BLaER1 treated with 17β-estradiol and CSF1 and Interleukin-3, amounts not matched to agents 10 nM and 100 nM (cell line): ENCODE measurements at regions not wholly inside any gene's neighbourhood (a gene's known extent, or its start where the extent isn't known, plus 50 kb on each side); places are given as distances from the start of the nearest gene placed in this dataset.

Source experiments
- H3K27ac ChIP-seq, 11 experiments: shearing (Covaris generic); formaldehyde crosslinking; 2 replicates each; pipeline ENCODE4 v1.8.1; 2022
- H3K27me3 ChIP-seq, 11 experiments: shearing (Covaris generic); formaldehyde crosslinking; 2 replicates each; pipeline ENCODE4 v1.8.1; 2022
- H3K36me3 ChIP-seq, 11 experiments: shearing (Covaris generic); formaldehyde crosslinking; 2 replicates each; pipeline ENCODE4 v1.8.1; 2022
- H3K4me1 ChIP-seq, 10 experiments: shearing (Covaris generic); formaldehyde crosslinking; 2 replicates each; pipeline ENCODE4 v1.8.1; 2022
- H3K4me2 ChIP-seq, 11 experiments: shearing (Covaris generic); formaldehyde crosslinking; 2 replicates each; pipeline ENCODE4 v1.8.1; 2022
- H3K4me3 ChIP-seq, 10 experiments: shearing (Covaris generic); formaldehyde crosslinking; 2 replicates each; pipeline ENCODE4 v1.8.1; 2022
- H3K9ac ChIP-seq, 11 experiments: shearing (Covaris generic); formaldehyde crosslinking; 2 replicates each; pipeline ENCODE4 v1.8.1; 2022
- H3K9me3 ChIP-seq, 11 experiments: shearing (Covaris generic); formaldehyde crosslinking; replicated peaks in 1 of 11; 2 replicates each; pipeline ENCODE4 v1.8.1; 2022
- H4K20me1 ChIP-seq, 11 experiments: shearing (Covaris generic); formaldehyde crosslinking; 2 replicates each; pipeline ENCODE4 v1.8.1; 2022
- Cebpa-rat ChIP-seq, 11 experiments: shearing (Covaris generic); IDR thresholded peaks; 2 replicates each; pipeline ENCODE4 v1.8.1; 2022

DNA sequence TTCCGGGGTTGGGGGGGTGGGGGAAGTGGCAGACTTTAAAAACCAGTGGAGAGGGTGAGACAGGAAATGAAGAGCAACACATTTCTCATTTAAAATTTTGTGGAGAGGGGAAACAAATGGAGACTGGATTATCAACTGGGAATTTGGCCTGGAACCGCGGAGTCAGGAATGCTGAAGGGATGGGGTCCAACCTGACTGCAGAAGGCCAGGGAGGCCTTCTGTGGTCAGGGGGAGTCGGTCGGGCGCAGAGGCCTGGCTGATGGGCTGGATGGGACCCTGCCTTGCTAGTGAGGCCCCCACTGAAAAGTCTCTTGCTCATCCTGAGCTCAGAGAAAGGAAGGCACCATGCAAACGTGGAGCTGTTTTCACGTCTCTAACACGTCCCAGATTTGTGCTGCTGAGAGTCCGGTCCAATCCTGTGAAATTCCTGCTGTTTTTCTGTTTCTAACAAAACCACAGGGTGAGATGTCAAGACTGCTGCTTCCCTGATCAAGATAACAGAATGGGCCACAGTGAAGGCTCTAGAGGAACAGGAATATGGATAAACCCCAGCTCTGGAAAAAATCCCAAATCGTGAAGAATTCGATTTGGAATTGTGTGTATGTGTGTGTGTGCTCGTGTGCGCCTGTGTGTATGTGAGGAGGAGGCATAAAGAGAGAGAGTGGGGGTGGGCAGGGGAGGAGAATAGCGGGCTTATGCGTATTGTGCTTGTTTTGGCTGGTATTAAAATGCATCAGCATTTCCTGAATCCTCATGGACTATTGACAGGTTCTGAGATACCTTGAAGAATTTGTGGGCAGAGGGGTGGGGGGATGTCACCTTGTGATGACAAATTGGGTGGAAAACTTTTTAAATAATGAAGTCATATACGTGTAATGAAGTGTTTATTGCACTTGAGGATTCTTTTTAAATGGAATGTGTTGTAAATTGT, 117.4 kb downstream of the NGF start:
- Histone ChIP-seq H3K4me2 (0 out of 22 replicates have a peak overlapping the region, but pooled peaks of 1 of the 11 experiments have one; percentile 5), H4K20me1 (no peaks in the 10 kb centered on the region), H3K27ac (no peak overlapping the region), H3K9ac (no peak overlapping the region), H3K27me3 (no peaks in the 10 kb centered on the region), H3K4me1 (no peaks in the 10 kb centered on the region; a peak in 1 of 20 replicates), H3K9me3 (no peaks in the 10 kb centered on the region), H3K36me3 (no peaks in the 10 kb centered on the region), H3K4me3 (no peak overlapping the region)
- no peak for TF ChIP-seq Cebpa-rat (IDR thresholded peaks at IDR 0.05)

DNA sequence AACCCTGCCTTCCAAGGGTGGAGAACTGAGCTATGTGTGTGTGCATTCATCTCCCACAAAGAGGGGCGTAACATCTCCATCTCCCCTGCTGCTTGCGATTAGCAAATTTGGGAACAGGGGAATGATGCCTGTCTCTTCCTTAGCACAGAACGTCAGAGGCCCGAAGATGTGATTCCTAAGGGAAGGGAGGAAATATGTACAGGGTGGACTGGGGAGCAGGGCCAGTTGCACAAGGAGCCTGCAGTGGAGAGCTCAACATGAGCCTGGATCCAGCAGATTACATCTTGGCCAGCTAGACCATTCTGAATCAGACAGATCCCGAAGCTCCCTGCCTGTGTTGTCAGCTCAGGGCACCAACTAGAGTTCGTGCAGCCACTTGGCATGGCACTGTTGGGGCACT, 118.1 kb downstream of the NGF start:
- Histone ChIP-seq H3K4me3 (no peak overlapping the region), H3K27ac (no peak overlapping the region), H3K9ac (no peak overlapping the region), H3K4me1 (no peaks in the 10 kb centered on the region; a peak in 1 of 20 replicates), H3K36me3 (no peaks in the 10 kb centered on the region), H3K27me3 (no peaks in the 10 kb centered on the region), H4K20me1 (no peaks in the 10 kb centered on the region), H3K9me3 (no peaks in the 10 kb centered on the region), H3K4me2 (0 out of 22 replicates have a peak overlapping the region, but pooled peaks of 1 of the 11 experiments have one; percentile 5)
- no peak for TF ChIP-seq Cebpa-rat (IDR thresholded peaks at IDR 0.05)

DNA sequence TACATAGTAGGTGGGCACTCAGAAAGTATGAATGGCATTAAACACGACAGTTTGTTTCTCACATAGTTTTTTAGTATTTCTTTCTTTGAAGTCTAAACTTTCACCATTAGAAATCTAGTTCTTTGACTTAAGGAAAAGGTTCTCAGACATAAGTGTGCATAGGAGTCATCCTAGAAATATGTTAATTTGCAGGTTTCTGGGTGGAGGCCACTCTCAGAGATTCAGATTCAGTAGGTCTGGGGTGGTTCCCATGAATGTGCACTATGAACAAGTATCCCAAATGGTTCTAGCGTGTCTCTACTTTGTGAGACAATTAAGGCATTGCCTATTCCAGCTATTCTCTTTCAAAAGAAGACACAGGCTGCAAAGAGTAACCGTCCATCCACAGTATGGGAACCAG, 119.3 kb downstream of the NGF start:
- Histone ChIP-seq H3K27ac (no peak overlapping the region), H3K9ac (no peak overlapping the region), H3K36me3 (no peaks in the 10 kb centered on the region), H3K9me3 (no peaks in the 10 kb centered on the region), H3K4me2 (no peak overlapping the region), H3K4me1 (no peaks in the 10 kb centered on the region; a peak in 1 of 20 replicates), H4K20me1 (no peaks in the 10 kb centered on the region), H3K27me3 (no peaks in the 10 kb centered on the region), H3K4me3 (no peak overlapping the region)
- no peak for TF ChIP-seq Cebpa-rat (IDR thresholded peaks at IDR 0.05)

DNA sequence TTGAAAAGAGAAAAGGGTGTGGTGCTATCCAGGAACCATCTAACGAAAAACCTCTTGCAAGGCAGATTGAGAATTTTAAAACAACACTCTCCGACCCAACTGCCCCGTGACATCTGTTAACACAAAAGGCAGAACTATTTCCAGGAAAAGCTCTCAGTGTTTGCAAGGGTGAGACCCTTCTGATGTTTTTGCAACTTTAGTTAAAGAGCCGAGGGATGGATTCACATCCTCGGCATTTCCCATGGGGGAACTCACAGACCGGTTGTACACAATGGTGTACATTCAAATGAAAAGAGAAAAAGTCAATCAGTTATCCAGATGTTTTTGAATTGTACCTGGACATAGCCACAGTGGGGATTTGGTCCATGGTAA, 120.0 kb downstream of the NGF start:
- Histone ChIP-seq H3K4me3 (no peak overlapping the region), H3K9me3 (no peaks in the 10 kb centered on the region), H4K20me1 (no peaks in the 10 kb centered on the region), H3K4me1 (no peaks in the 10 kb centered on the region; a peak in 1 of 20 replicates), H3K27me3 (no peaks in the 10 kb centered on the region), H3K4me2 (no peak overlapping the region), H3K27ac (no peak overlapping the region), H3K9ac (no peak overlapping the region), H3K36me3 (no peaks in the 10 kb centered on the region)
- no peak for TF ChIP-seq Cebpa-rat (IDR thresholded peaks at IDR 0.05)

- Histone ChIP-seq H3K36me3 (no peaks in the 10 kb centered on the region), H3K4me1 (no peaks in the 10 kb centered on the region; a peak in 1 of 20 replicates), H3K27me3 (no peaks in the 10 kb centered on the region), H3K4me3 (no peak overlapping the region), H4K20me1 (no peaks in the 10 kb centered on the region), H3K27ac (no peak overlapping the region), H3K9ac (no peak overlapping the region), H3K4me2 (no peak overlapping the region), H3K9me3 (no peaks in the 10 kb centered on the region)
- TF ChIP-seq Cebpa-rat (IDR thresholded peaks at IDR 0.05): no peak
Observed at GRCh38 chr1:115217150-115218033, 120.7 kb downstream of the NGF start.

DNA sequence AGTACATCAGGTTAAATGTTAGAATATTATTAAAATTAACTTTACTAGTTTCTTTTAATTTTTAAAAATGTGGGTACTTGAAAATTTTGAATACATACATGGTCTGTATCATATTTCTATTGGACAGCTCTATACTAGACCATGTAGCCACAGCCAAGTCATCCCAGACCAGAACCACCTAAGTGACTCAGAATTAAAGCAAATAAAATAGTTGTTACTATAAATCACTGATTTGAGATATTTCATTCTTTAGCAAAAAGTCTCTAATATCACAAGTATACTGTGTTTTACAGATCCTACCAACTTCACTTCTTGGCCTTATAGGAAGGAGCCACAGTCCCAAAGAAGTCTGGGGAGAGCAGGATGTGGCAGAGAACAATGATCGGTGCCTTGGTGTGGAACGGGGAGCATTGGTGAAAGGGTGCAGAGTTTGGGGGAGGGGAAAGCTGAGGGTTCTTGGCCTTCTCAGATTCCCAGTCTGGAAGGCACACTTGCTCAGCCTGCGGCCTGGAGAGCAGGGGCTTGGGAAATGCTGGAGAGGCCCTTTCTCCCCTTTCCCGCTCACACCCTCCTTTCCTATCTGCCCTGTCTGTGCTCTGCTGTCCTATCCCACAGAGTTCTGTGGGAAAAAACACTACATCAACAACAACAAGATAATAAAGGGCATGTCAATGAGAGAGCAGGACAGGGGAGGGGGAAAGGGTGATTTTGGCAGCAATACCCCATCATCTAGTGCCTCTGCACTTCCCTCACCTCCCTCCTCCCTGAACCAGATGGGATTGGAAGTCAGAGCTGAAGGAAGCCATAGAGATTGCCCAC, 122.1 kb downstream of the NGF start:
- no peaks in the 10 kb centered on the region for H3K36me3 ChIP-seq
- H3K9me3 ChIP-seq: no peaks in the 10 kb centered on the region
- H3K27me3 ChIP-seq: no peaks in the 10 kb centered on the region
- no peaks in the 10 kb centered on the region; a peak in 1 of 20 replicates for H3K4me1 ChIP-seq
- H3K4me2 ChIP-seq: no peak overlapping the region
- no peaks in the 10 kb centered on the region for H4K20me1 ChIP-seq
- H3K9ac ChIP-seq: no peak overlapping the region
- no peak overlapping the region for H3K27ac ChIP-seq
- TF ChIP-seq Cebpa-rat (IDR thresholded peaks at IDR 0.05): no peak
- no peak overlapping the region for H3K4me3 ChIP-seq

- H3K9ac ChIP-seq: no peak overlapping the region
- no peak overlapping the region for H3K4me3 ChIP-seq
- H3K36me3 ChIP-seq: no peaks in the 10 kb centered on the region
- no peaks in the 10 kb centered on the region for H4K20me1 ChIP-seq
- H3K27ac ChIP-seq: no peak overlapping the region
- no peaks in the 10 kb centered on the region for H3K27me3 ChIP-seq
- no peaks in the 10 kb centered on the region; a peak in 1 of 20 replicates for H3K4me1 ChIP-seq
- no peak overlapping the region for H3K4me2 ChIP-seq
- no peak for TF ChIP-seq Cebpa-rat (IDR thresholded peaks at IDR 0.05)
- H3K9me3 ChIP-seq: no peaks in the 10 kb centered on the region
Observed at GRCh38 chr1:115215110-115215509, 122.9 kb downstream of the NGF start.

- Histone ChIP-seq H3K4me2 (no peak overlapping the region), H3K9ac (no peak overlapping the region), H3K4me1 (no peaks in the 10 kb centered on the region), H3K9me3 (no peaks in the 10 kb centered on the region), H3K27ac (no peak overlapping the region), H3K27me3 (no peaks in the 10 kb centered on the region), H3K36me3 (no peaks in the 10 kb centered on the region), H4K20me1 (no peaks in the 10 kb centered on the region), H3K4me3 (no peak overlapping the region)
- TF ChIP-seq Cebpa-rat (IDR thresholded peaks at IDR 0.05): no peak
Observed at GRCh38 chr1:115214098-115214497, 124.0 kb downstream of the NGF start.

GRCh38 chr1:115213130-115213529, 123.8 kb upstream of the TSPAN2 start:
- Histone ChIP-seq H3K4me1 (no peaks in the 10 kb centered on the region), H3K9ac (no peak overlapping the region), H3K4me3 (no peak overlapping the region), H3K27ac (no peak overlapping the region), H3K9me3 (no peaks in the 10 kb centered on the region), H4K20me1 (no peaks in the 10 kb centered on the region), H3K27me3 (no peaks in the 10 kb centered on the region), H3K4me2 (no peak overlapping the region), H3K36me3 (no peaks in the 10 kb centered on the region)
- TF ChIP-seq Cebpa-rat (IDR thresholded peaks at IDR 0.05): no peak
